H4 (cell line): ENCODE measurements at regions not wholly inside any gene's neighbourhood (a gene's known extent, or its start where the extent isn't known, plus 50 kb on each side); places are given as distances from the start of the nearest gene placed in this dataset.

Experiments
- DNase-seq: peaks from one replicate; pipeline ENCODE4 v3.0.0-alpha.2; 2015; ENCODE audit warnings: low spot score

DNA sequence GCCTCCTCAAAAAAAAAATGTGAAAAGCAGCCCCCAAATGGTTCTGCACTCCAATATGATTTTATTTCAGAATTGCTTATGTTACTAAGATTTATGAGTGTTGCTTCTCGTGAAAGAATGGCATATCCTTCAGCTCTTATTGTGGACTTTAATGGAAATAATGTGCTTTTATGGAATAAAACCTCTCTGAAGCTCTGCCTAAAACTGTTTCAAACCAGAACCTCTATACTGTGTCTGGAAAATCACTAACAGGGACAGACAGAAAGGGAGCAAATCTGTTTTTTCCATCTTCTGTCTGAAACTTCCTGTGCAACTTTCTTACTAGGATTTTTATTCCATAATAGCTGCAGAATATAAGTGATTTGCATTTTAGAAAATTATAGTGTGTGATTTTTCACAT is 493.1 kb downstream of the ANKRD50 start:
- no peak for DNase-seq

DNA sequence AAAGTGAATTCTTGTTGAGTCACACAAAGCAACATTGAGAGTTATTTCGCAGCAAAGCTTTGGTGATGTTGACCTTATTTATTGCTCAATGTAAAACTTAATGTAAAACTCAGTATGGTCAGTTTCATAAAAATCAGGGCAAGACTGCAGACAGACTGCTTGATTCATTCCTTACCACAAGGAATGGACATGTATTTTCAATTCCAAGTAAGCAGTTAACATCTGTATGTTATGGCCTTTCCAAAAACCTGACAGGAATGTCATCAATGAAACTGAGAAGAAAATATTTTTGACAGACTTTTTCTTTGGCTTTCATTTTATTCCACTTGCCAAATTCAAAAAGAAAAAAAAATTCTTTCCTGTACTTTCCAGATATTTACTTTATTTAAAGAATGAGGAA is 488.3 kb downstream of the ANKRD50 start:
- no peak for DNase-seq

- DNase-seq = no peak
Measured at GRCh38 chr4:124227981-124228380, 484.6 kb downstream of the ANKRD50 start.

GRCh38 chr4:124230268-124230667 is 482.3 kb downstream of the ANKRD50 start:
- no peak for DNase-seq

- DNase-seq = no peak
Measured at GRCh38 chr4:124234771-124235170, 477.8 kb downstream of the ANKRD50 start.

DNA sequence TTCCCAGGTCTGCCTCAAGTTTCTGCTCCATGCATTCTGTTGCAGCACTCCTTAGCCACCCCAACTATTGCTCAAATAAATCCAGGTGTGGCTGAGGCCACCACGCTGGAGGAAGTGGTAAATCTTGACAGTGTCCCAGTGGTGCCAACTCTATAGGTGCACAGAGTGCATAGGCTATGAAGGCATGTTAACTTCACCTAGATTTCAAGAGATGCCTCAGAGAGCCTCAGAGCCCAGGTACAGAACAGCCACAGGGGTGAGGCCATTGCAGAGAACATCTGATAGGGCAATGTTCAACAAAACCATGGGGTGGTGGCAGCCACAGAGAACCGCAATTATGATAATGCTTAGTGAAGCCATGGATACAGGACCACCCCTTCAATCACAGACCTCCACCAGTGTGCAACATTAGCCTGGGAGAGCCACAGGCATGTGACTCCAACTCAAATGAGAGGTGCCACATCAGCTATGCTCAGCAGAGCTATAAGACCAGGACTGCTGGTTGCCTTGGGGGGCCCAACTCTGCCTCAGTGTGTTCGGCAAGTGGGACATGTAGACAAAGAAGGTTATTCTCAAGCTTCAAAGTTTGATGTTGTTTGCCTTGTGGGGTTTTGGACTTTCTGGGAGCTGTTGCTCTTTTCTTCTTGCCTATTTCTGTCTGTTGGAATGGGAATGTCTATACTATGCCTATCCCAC is 468.7 kb downstream of the ANKRD50 start:
- no peak for DNase-seq

- DNase-seq = no peak
Measured at GRCh38 chr4:124253080-124253479, 459.5 kb downstream of the ANKRD50 start.

DNA sequence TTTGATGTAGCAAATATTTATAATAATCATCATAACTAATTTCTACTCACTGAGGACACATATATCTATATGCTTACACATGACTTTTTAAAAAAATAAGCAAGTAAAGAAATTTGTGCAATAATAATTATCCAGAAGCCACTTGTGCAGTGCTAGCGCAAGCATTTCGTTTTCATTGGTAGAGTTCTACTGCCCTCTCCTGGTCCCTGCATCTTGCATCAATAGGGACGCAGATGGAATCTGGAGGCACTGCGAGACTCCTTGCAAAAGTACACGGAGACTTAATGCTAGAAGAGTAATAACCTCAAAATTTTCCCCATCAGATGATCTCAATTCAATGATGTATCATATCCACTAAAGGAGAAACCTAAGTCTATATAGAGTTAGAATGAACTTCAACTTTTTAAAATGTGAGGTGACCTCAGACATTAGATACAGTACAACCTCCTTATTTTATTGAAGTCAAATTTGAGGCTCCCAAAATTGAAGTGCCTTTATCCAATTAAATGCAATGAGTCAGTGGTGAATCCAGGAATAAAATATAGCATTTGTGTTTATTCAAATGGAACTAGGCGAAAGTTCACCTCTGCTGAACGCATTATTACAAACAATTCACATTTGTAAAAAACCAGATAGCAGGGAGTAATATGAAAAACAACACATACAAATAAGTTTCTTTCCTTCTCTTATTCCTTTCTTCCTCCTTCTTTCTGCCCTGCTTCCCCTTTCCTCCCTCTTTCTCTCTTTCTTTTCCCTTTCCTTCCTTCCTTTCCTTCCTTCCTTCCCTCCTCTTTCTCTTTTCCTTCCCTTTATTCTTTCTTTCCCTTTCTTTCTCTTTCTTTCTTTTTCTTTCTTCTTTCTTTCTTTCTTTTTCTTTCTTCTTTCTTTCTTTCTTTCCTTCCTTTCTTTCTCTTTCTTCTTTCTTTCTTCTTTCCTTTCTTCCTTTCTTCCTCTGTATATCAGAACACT is 450.0 kb downstream of the ANKRD50 start:
- peak; percentile 77 for DNase-seq

GRCh38 chr4:124265701-124266100 is 446.8 kb downstream of the ANKRD50 start:
- DNase-seq = no peak

DNA sequence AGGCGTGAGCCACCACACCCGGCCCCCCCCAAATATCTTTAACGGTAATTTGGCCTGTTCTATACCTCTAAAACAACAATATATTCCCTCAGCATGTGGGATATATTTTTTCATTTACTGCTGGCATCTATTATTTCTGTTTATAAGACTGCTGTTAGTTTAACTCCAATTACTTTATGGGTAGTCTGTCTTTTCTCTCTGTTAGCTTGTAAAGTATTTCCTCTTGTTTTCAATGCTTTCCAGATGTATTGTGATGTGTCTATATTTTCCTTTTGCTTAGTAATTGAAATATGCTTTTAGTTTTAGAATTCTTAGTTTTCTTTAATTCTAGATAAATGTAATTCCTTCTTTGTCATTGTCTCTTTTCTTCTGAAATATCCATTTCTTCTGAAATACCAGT is 445.8 kb downstream of the ANKRD50 start:
- DNase-seq = no peak

DNA sequence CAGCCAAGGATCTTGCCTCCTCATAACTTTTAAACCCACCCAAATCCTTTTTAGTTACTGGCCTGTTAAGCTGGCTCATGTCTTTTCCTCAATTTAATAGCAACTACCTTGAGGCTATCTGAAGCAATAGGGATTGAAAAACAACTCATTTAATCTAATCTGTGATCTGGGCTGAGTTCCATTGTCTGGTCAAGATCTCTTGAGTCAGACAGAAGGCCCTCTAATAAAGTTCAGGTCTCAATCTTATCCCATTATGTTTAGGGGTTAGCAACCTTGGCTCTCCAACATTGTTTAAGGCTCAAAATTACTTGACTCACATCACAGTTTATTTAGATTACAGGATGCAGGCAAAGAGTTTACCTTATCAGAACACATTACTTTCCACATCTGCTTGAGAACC is 436.1 kb downstream of the ANKRD50 start:
- no peak for DNase-seq

DNA sequence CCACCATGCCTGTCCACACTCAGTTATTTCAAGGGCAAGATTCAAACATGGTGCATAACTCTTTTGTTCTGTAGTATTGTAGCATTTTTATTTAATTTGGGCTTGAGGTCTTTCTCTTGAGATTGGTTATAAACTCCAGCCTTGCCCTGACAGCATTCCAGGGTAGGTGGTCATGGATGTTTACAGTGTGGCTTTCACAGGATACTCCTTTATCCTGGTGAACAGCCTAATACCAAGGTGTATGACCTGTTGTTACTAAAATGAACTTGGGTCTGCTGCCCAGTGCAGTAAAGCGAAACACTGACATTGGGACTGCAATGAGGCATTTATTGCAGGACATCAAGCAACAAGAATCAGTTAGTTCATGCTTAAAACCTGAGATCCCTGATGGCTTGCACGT is 434.8 kb downstream of the ANKRD50 start:
- no peak for DNase-seq

- peak; percentile 53 for DNase-seq
Measured at GRCh38 chr4:124278477-124278876, 434.1 kb downstream of the ANKRD50 start.

GRCh38 chr4:124279741-124280140 is 432.8 kb downstream of the ANKRD50 start:
- DNase-seq = no peak

- DNase-seq = no peak
Measured at GRCh38 chr4:124282301-124282898, 430.1 kb downstream of the ANKRD50 start.

GRCh38 chr4:124288706-124289486 is 423.6 kb downstream of the ANKRD50 start:
- DNase-seq = peak; percentile 10

GRCh38 chr4:124290678-124291077 is 421.9 kb downstream of the ANKRD50 start:
- DNase-seq = no peak

GRCh38 chr4:124295413-124295812 is 417.1 kb downstream of the ANKRD50 start:
- DNase-seq = no peak

- no peak for DNase-seq
Measured at GRCh38 chr4:124304941-124305340, 407.6 kb downstream of the ANKRD50 start.

GRCh38 chr4:124306352-124306751 is 406.2 kb downstream of the ANKRD50 start:
- DNase-seq = no peak

DNA sequence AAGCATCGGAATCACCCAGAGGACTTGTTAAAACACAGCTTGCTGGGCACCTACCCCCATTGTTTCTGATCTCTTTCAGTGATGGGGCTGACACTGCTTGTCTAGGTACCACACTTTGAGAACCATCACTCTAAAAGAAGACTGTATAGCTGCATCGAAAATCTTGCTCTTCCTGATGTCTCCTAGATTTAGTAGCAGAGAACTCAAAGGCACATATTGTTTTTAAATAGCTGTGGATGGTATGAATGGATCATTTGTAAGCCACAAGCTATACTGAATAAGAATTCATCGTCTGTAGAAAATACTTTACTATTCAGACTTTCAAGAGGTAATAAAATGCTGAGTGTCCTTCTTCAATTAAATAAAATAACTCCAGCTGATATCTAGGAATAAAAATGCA is 405.4 kb downstream of the ANKRD50 start:
- DNase-seq = no peak

DNA sequence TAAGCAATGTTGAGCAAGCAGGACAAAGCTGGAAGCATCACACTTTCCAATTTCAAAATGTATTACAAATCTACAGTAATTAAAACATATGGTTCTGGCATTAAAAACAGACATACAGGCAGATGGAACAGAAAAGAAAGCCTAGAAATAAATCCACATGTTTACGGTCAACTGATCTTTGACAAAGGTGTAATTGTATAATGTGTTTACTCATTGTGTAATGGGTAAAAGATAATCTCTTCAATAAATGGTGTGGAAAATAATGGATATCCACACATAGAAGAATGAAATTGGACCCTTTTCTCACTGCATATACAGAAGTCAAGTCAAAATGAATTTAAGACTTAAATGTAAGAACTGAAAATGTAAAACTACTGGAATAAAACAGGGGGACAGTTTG is 394.2 kb downstream of the ANKRD50 start:
- DNase-seq = no peak
